GM18498 (cell line): ENCODE measurements at regions not wholly inside any gene's neighbourhood (a gene's known extent, or its start where the extent isn't known, plus 50 kb on each side); places are given as distances from the start of the nearest gene placed in this dataset.

ENCODE experiments used
- ATAC-seq: cut with Tn5 transposase; IDR thresholded peaks from one replicate; pipeline ENCODE4 v1.9.1; 2021; ENCODE audit warnings: mild to moderate bottlenecking, moderate library complexity; ENCODE audit not compliant: unreplicated experiment

DNA sequence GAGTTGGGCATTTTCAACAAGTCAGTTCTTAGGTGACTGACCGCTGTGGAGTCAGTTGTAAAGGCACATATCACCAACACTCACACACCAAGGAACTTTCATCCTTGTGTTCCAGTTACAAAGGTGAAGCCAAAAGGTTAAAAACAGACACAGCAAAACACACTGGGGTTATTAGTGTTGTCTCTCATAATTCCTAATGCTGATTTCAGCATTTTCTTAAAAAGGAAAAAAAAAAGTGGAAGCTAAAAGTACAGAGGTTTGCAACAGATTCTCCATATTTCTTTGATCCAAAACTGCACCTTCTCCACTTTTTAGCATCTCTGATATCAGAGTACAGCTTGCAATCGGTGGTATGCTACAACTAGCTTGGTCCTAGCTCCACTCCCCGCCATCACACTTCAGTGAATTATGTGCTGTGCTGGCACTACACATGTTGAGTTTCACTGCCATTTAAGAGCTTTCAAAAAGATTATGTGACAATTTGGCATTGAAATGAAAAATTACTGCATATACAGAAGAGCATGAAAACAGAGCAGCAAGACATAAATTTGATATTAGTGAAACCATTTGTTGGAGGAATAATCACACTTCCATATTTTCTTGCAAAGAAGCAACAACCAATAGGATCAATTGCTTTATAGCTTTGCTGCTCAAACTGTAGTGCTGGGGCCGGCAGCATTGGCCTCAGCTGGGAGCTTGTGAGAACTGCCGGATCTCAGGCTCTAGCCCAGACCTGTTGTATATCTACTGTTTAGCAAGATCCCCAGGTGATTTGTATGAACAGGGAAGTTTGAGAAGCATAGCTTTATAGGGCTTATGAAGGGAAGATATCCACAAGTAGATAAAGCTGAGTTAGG, 62.3 kb upstream of the DAPL1 start:
- ATAC-seq, result no peak

DNA sequence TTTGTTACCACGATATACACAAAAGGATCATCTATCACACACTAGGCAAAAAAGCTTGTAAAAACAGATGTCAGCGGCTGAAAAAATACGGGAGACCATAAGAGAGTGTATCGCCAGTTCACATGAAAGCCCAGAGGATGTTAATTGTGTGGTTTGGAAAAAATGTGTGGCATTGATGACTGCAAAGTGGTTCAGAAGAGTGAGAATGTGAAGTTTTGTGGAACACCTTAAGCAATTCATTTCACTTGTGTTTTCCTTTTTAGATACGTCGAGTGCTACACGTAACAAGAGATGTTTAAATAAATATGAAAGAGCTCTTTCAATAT, 61.7 kb upstream of the DAPL1 start:
- no peak for ATAC-seq

DNA sequence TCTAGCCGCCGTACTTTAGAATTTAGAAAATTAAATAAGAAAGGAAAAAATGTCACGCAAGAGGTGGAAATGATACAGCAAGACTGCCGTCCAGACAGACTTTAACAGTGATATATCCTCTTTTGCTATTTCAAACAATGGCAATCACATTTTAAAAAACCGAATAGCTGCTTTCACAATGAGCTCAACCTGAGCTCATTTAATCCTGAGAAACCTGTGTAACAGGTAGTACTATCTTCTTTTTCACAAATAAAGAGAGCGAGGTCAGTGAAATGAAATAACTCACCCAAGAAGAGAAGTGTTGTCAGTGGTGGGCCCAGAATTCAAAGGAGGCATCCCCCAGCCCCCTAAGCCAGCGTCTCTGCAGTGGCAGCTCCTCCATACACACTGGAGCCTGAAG, 60.7 kb upstream of the DAPL1 start:
- ATAC-seq, result no peak

DNA sequence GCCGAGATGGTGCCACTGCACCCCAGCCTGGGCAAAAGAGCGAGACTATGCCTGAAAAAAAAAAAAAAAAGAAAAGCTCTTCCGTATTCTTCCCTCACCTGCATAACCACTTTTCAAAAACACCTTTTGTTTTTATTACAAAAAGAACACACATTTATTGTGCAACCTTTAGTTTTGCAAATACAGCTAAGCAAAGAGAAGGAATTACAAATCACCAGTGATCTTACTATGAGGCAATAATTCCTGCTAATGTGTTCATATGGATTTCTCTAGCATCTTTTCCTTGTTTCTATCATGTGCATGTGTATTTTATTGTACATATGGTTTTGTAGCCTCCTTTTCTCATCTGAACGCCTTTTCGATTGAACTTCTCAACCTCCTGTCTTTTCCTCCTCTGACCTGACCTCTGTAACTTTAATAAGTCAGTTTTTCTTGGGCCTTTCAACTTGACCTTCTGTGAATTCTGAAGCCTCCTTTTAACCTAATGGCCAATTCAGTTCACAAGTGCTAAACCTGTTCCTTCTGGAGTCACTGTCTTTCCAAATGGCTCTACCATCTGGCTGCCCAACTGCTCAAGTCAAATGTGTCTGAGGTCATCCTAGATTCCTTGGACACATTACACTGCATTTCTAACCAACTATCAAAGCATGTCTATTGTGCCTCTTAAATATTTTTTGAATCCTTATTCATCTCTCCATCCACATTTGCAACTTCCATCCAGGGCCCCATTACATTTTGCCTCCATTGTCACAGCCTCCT, 59.1 kb upstream of the DAPL1 start:
- ATAC-seq, result no peak

DNA sequence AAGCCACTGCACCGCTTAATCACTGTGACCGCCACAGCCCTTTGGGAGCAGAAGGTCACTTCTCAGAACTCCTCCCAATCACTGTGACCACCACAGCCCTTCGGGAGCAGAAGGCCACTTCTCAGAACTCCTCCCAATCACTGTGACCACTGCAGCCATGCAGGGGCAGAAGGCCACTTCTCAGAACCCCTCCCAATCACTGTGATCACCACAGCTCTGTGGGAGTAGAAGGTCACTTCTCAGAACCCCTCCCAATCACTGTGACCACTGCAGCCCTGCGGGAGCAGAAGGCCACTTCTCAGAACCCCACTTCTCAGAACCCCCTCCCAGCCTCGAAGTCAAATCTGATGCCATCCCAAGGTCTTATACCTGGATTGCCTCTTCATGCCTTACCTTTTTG, 56.8 kb upstream of the DAPL1 start:
- ATAC-seq, result no peak

DNA sequence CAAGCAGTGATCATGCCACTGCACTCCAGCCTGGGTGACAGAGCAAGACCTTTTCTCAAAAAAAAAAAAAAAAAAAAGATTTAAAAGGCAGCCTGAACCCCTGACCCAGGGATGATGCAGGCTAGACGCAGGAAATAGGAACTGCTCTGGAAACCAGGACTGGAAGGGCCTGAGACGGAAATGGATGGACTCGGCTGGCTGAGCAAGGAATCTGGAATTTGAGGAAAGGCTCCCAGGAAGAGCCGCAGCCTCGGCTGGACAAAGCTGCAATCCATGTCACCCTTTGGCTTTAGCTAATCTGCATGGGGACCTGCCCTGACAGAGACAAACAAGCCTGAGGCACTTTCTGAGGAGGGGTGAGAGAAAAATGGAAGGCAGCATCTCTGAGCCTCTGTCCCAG, 55.0 kb upstream of the DAPL1 start:
- ATAC-seq, result no peak

DNA sequence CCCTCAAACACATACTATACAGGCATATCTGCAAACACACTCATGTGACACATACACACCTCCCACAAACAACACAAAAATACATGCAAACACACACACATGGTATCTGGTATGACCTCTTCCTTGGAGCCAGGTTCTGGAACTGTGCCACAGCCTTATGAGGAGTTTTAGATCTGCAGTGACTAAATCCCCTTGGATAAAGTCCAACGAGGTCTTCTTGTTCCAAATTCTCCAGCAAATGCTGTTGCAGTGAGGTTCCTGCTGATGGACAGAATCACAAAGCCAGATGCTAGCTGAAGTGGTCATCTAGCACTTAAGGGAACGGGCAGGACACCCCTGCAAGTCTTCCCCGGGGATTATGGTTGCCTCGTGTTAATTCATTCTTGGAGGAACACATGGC, 54.5 kb upstream of the DAPL1 start:
- ATAC-seq, result no peak

DNA sequence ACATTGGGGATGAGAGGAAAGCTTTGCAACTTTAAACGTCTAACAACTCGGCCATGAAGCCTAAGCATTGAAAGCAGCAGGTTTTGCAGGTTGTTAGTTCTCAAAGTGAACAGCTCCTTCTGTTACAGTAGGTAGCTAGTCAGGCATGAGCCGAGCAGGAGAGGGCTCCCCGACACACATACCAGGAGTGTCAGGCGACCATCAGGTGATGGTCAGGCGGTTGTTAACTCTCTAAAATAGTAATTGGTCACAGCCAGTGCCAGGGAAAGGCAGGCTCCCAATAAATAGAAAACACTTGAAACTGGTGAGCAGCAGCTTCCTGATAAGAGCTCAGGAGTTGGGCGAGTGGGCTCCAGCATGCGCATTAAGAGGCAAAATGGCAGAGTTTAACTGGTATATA, 53.5 kb upstream of the DAPL1 start:
- ATAC-seq, result no peak

DNA sequence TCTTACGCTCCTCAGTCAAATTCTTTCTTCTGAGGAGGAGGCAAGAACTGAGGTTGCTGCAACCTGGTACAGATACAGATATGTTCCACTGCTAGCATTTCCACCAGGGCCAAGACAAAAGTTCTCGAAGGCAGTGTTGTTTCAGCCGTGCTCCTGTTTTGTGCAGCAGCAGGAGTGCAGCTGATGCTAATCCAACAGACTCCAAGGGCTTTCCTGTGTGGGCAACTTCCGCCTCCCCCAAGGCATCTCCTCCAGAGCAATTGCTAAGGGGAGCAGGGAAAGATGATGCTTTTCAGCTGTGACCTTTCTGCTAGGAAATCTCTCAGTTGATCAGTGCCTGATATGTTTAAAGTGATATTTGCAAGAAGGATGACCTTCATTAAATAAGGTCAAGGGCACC, 52.6 kb upstream of the DAPL1 start:
- no peak for ATAC-seq

DNA sequence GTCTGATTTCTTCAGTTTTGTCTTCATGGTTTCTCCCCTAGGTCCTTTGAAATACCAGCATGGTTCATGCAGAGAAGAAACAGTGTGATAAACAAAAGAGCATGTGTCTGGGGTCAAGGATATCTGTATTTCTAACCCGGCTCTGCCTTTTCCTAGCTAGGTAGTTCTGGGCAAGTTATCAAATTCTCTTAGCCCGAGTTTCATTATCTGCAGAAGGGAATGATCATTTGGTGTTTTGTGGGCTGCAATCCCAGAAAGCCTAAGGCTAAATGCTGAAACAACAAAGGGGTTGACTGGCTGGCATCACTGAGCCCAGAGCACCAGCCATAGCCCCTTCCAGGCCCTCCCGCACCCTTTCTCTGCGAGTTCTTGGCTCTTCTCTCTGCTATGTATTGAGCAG, 51.7 kb upstream of the DAPL1 start:
- no peak for ATAC-seq

DNA sequence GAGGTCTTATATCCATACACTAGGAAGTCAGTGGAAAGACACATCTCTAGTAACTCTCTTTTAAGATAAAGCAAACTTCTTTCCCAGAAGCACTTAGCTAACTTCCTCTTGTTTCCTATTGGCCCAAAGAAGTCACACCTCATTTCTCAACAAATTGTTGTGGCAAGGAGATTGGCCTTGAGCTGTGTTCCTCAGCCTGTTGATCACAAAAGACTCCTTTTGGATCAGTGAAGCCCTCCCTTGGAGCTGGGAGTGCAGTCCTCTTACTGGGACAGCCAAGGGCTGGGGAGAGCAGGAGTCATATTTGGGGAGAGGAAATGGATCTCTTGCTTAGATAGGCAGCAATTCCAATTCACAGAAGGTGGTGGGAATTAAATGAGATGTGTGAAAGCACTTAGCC, 51.2 kb upstream of the DAPL1 start:
- no peak for ATAC-seq

DNA sequence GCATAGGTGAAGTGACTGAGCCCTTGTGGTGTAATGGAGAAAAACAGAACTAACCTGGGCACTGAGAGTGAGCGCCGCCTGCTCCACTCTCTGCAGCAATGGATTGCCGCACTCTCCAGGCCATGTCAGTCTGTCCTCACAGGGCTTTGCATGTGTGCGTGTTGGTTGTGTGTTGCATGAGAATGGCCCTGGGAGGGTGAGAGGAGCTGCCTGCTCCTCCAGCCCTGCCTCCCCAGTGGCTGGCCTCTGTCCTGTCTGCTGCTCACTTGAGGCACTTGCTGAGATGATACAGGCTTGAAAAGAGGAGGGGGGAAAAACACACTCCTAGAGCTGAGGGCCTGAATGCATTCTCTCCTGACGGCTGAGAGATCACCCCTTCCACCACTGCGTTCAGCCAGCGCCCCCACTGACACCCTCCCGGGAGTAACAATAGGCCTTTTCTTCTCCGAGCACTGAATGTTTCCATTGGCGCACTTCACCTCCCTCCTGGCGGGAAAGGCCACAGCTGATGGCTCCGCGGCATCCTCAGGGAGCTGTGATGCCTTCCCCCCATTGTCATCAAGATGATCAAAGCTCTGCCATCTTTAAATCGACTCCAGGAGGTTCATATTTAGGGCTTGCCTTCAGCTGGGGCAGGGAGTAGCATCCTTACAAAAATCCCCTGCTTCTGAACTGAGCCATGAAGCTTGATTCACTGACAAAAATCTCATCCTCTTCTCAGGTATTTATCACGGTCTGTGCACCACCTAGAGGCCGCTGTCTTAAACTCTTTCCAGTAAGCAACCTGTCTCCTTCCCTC, 49.9 kb upstream of the DAPL1 start:
- peak; percentile 84 for ATAC-seq
